ENCODE measurements at regions not wholly inside any gene's neighbourhood (a gene's known extent, or its start where the extent isn't known, plus 50 kb on each side); places are given as distances from the start of the nearest gene placed in this dataset.

DNA sequence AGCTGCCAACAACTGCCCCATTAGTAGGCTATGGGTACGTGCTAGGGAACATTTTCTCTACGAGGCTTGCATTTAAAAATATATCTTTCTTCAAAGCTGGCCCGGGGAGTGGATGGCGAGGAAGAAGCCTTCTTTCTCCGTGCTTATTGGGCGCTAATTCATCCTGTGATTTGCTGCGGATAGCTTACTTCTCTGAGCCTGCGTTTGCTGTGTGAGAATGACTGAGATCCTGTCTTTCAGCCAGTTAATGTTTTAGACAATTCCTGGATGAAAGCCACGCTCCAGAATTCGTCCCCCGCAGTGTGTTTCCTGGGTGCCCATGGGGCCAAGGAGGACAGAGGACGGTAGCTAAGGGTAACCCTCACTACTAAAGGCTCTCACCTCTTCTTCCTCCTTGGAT lies 57.8 kb upstream of the TARBP1 start:
- Histone ChIP-seq H3K36me3 (ENCODE audit: control insufficient read depth in 5 of 5, insufficient read depth in 5 of 5, low read length in 5 of 5) (no peaks in the 10 kb centered on the region), H3K27ac (ENCODE audit: low read depth, low read length) (peak overlapping the region; percentile 100), H3K4me3 (ENCODE audit: low read depth in 1 of 5, low read length in 5 of 5) (no peak overlapping the region), H3K9me3 (ENCODE audit: control insufficient read depth in 5 of 5, low read length in 5 of 5) (no peaks in the 10 kb centered on the region), H3K4me1 (ENCODE audit: control insufficient read depth in 5 of 5, insufficient read depth in 5 of 5, low read length in 5 of 5) (peaks cover 53 to 85% (median 80%) of the 10 kb centered on the region in 5 donors), H3K27me3 (ENCODE audit: control insufficient read depth in 5 of 5, insufficient read depth in 4 of 5, low read length in 5 of 5) (no peaks in the 10 kb centered on the region), H3K9ac (ENCODE audit: low read length in 5 of 5) (peak overlapping the region in 4 of 5 donors; percentile 6 to 48 (median 41))

DNA sequence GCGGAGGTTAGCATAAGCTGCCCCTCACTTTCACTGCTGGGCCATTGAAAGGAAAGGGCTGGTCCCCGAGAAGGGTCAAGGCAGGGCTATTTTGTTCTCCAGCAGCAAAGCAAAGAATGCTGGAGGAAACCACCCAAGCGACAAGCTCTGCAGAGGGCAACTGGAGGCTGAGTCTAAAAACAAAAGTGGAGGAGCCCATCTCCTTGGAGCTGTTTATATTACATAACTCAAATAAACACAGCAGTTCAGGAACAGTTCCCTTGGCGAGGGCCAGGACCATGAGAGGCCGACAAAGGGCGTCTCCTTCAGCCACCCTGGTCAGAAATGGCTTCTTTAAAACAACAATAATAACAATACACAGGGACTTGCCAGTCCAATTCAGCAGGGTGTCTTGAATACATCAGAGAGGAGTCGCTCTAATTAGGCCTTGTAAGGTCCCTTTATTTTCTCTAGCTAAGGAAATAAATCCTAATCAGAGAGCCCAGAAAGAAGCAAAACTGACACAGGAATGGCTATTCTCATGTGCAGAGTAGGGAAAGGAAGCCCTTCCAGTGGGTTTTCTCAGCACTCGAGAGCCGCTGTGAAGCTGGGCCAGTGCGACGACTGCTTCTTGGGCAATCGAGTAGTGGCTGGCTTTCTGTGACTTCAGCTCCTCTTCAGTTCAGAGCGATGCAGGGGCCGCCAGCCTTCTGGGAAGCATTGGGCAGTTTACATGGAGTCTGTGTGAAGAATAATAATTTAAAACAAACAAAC lies 57.0 kb upstream of the TARBP1 start:
- Histone ChIP-seq H3K27ac (ENCODE audit: low read depth, low read length) (peak overlapping the region; percentile 100), H3K4me1 (ENCODE audit: control insufficient read depth in 5 of 5, insufficient read depth in 5 of 5, low read length in 5 of 5) (peaks cover 58 to 92% (median 88%) of the 10 kb centered on the region in 5 donors), H3K4me3 (ENCODE audit: low read depth in 1 of 5, low read length in 5 of 5) (no peak overlapping the region)

DNA sequence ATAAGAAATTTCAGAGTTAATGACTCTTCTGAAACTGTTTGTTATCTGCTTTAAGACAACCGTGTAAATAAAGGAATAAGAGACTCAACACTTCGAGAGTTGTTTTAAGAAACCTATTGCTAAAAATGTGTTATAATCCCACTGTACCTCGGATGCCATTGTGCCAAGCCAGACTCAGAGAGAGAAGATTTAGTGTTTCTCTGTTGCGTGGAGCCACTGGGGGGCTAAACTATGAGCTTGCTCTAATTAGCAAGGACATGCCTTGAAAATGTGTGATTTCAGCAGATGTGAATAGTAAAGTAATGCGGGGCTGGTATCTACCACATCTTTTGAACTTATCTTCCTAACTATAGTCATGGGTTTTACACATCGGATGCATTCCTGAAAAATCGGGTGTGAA lies 56.2 kb upstream of the TARBP1 start:
- no peaks in the 10 kb centered on the region for H3K36me3 ChIP-seq (ENCODE audit: control insufficient read depth in 5 of 5, insufficient read depth in 5 of 5, low read length in 5 of 5)
- H3K27ac ChIP-seq (ENCODE audit: low read depth, low read length) = peak overlapping the region; percentile 100
- H3K9ac ChIP-seq (ENCODE audit: low read length in 5 of 5) = peak overlapping the region in 3 of 5 donors; percentile 7 to 53 (median 53)
- H3K27me3 ChIP-seq (ENCODE audit: control insufficient read depth in 5 of 5, insufficient read depth in 4 of 5, low read length in 5 of 5) = peaks cover 0 to 2% (median 0%) of the 10 kb centered on the region in 5 donors
- H3K4me1 ChIP-seq (ENCODE audit: control insufficient read depth in 5 of 5, insufficient read depth in 5 of 5, low read length in 5 of 5) = peaks cover 58 to 98% (median 94%) of the 10 kb centered on the region in 5 donors
- H3K9me3 ChIP-seq (ENCODE audit: control insufficient read depth in 5 of 5, low read length in 5 of 5) = no peaks in the 10 kb centered on the region
- no peak overlapping the region for H3K4me3 ChIP-seq (ENCODE audit: low read depth in 1 of 5, low read length in 5 of 5)

More for the DNA sequence above, 57.0 kb upstream of the TARBP1 start:
- H3K36me3 ChIP-seq (ENCODE audit: control insufficient read depth in 5 of 5, insufficient read depth in 5 of 5, low read length in 5 of 5) = no peaks in the 10 kb centered on the region
- H3K9ac ChIP-seq (ENCODE audit: low read length in 5 of 5) = peak overlapping the region in 4 of 5 donors; percentile 6 to 89 (median 62)
- H3K27me3 ChIP-seq (ENCODE audit: control insufficient read depth in 5 of 5, insufficient read depth in 4 of 5, low read length in 5 of 5) = peaks cover 0 to 2% (median 0%) of the 10 kb centered on the region in 5 donors
- no peaks in the 10 kb centered on the region for H3K9me3 ChIP-seq (ENCODE audit: control insufficient read depth in 5 of 5, low read length in 5 of 5)

DNA sequence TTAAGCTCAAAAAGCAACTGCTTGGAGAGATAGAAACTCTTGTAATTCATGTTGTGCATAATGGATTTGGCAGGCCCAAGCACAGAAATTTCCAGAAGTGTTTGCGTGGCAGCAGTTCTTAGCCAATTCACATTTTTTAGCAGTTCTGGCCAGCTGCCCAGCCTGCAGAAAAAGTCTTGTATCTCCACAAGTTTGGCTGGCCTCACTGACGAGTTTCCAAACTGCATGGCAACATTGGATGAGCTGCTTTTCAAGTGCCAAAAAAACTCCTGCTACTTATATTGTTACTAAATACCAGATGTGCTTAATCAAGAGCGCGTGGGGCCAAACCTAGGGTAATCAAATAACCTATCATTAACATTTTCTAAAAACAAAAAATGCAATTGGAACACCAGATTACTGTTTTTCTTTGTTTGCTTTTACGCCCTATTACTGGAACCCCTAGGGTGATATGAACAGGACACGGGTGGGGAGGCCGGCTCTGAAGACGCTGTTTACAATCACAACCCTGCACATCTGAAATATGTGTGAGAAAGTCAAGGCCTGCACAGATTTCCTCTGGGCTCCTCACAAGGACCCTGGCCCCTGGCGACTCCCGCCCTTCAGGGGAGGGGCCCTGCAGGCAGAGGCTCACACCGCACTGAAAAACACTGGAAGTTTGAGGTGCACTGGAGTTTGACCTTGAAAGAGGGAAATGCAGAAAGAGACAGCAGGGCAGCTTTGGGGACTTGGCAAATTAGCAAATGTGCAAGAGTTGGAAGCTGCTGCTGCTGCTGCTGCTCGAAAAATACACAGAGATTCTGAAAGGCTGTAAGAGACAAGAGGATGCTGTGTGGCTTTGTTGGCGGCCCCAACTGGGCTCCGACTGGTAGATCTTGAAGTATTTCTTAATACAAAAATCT lies 55.2 kb upstream of the TARBP1 start:
- H3K27me3 ChIP-seq (ENCODE audit: control insufficient read depth in 5 of 5, insufficient read depth in 4 of 5, low read length in 5 of 5) = peaks cover 0 to 2% (median 0%) of the 10 kb centered on the region in 5 donors
- H3K36me3 ChIP-seq (ENCODE audit: control insufficient read depth in 5 of 5, insufficient read depth in 5 of 5, low read length in 5 of 5) = no peaks in the 10 kb centered on the region
- peak overlapping the region in 3 of 5 donors; percentile 7 to 30 (median 11) for H3K4me3 ChIP-seq (ENCODE audit: low read depth in 1 of 5, low read length in 5 of 5)
- peak overlapping the region in 4 of 5 donors; percentile 42 to 92 (median 54) for H3K9ac ChIP-seq (ENCODE audit: low read length in 5 of 5)
- peak overlapping the region; percentile 100 for H3K27ac ChIP-seq (ENCODE audit: low read depth, low read length)
- H3K4me1 ChIP-seq (ENCODE audit: control insufficient read depth in 5 of 5, insufficient read depth in 5 of 5, low read length in 5 of 5) = peaks cover 55 to 99% (median 94%) of the 10 kb centered on the region in 5 donors
- no peaks in the 10 kb centered on the region for H3K9me3 ChIP-seq (ENCODE audit: control insufficient read depth in 5 of 5, low read length in 5 of 5)

DNA sequence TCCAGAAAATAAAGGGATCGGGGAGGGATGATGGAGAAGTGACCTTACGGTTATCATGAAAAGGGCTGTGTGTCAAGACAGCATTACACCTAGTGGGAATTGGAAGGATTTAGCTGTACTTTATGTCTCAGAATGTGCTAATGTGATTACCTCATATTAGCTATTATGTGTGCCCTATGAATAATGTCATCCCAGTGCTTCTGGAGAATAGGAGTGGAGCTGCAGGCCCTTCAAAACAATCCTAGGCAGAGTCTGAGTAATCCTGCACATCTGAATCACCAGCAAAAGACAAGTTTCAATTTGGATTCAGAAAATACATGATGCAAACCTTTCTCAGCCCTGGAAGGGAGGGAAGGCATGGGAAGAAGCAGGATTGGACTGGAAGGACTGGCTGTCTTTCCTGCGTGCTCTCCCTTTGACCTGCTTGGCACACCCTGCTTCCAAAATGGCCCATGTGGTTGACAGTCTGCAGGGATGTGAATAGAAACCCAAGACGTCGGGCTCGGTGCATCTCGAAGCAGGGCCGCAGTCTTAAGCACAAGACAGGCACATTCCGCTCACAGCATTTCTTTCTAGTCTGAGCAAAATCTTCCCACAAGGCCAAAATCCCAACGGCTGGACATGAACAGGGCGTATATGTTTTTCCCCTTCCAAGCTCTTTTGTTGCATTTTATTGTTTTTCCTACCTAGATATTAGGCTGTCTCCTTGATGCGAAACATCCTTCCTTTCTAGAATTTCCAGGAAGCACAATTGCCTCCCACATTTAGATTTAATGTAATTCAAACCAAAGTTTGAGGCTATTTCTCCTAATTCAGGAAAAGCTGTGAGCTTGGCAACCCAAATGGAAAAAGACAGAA lies 54.3 kb upstream of the TARBP1 start:
- Histone ChIP-seq H3K9me3 (ENCODE audit: control insufficient read depth in 5 of 5, low read length in 5 of 5) (no peaks in the 10 kb centered on the region), H3K36me3 (ENCODE audit: control insufficient read depth in 5 of 5, insufficient read depth in 5 of 5, low read length in 5 of 5) (no peaks in the 10 kb centered on the region), H3K9ac (ENCODE audit: low read length in 5 of 5) (peak overlapping the region; percentile 42 to 92 (median 62)), H3K27me3 (ENCODE audit: control insufficient read depth in 5 of 5, insufficient read depth in 4 of 5, low read length in 5 of 5) (peaks cover 0 to 2% (median 0%) of the 10 kb centered on the region in 5 donors), H3K27ac (ENCODE audit: low read depth, low read length) (peak overlapping the region; percentile 100), H3K4me1 (ENCODE audit: control insufficient read depth in 5 of 5, insufficient read depth in 5 of 5, low read length in 5 of 5) (peaks cover 54 to 99% (median 94%) of the 10 kb centered on the region in 5 donors), H3K4me3 (ENCODE audit: low read depth in 1 of 5, low read length in 5 of 5) (peak overlapping the region in 4 of 5 donors; percentile 4 to 39 (median 20))

DNA sequence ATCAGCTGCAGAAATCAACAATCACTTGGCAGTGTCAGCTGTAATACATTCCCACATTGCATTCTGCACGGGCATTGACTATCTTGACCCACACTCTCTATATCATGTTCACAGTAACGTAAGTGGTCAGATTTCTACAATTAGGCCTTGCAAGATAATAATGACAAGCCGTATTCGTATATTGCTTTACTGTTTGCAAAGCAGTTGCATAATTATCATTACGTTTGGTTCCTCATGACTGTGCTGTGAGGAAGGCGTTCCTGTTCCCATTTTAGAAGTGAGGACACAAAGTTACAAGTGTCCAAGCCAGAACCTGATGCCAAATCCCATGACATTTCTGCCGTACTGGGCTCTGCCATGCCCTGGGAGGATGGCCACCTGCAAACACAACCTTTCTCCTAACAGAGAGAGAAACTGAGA lies 53.5 kb upstream of the TARBP1 start:
- Histone ChIP-seq H3K4me1 (ENCODE audit: control insufficient read depth in 5 of 5, insufficient read depth in 5 of 5, low read length in 5 of 5) (peaks cover 54 to 98% (median 92%) of the 10 kb centered on the region in 5 donors), H3K4me3 (ENCODE audit: low read depth in 1 of 5, low read length in 5 of 5) (peak overlapping the region in 3 of 5 donors; percentile 9 to 39 (median 10)), H3K9me3 (ENCODE audit: control insufficient read depth in 5 of 5, low read length in 5 of 5) (no peaks in the 10 kb centered on the region), H3K27me3 (ENCODE audit: control insufficient read depth in 5 of 5, insufficient read depth in 4 of 5, low read length in 5 of 5) (peaks cover 0 to 2% (median 0%) of the 10 kb centered on the region in 5 donors), H3K9ac (ENCODE audit: low read length in 5 of 5) (peak overlapping the region; percentile 13 to 96 (median 80)), H3K27ac (ENCODE audit: low read depth, low read length) (peak overlapping the region; percentile 100), H3K36me3 (ENCODE audit: control insufficient read depth in 5 of 5, insufficient read depth in 5 of 5, low read length in 5 of 5) (no peaks in the 10 kb centered on the region)

DNA sequence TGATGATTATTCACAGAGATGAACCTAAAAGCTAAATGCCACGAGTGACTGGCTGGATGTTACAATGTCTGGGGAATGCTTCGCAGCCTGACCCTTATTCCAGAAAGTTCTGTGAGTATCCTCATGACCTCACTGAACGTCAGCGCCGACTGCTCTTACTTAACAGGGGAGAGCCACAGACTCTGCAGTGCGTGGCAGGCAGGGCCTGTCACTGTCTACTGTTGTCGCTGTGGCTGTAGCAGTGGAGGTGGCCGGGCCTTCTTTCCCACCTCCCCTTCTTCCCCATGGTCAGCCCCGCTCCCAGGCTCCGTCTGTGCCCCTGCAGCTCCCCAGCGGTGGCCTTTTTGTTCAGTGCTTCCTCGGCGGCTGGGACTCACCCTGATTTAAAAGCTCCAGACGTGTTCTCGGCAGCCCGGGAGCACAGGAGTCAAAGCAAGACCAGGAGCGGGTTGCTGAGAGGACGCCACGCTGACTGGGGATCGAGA lies 52.2 kb upstream of the TARBP1 start:
- peak overlapping the region in 3 of 5 donors; percentile 12 to 52 (median 39) for H3K4me3 ChIP-seq (ENCODE audit: low read depth in 1 of 5, low read length in 5 of 5)
- H3K9ac ChIP-seq (ENCODE audit: low read length in 5 of 5) = peak overlapping the region; percentile 62 to 96 (median 80)

DNA sequence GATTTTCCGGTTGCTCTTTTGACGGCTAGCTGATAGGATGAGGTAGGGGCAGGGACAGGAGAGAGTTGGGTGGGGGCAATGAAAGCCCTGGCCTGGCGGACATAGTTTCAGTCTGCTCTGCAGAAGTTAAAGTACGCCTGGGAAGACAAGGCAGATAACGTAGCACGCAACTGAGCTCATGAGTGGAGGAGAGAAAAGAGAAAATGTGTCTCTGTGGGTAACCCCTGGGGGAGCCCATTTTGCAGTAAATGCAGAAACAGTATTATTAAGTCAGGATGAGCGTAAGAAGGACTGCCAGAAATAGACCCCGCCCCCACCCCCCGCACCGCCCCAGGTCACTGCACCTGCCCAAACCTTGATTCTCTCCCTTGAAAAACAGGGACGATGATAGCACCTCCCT lies 51.7 kb upstream of the TARBP1 start:
- Histone ChIP-seq H3K27ac (ENCODE audit: low read depth, low read length) (peak overlapping the region; percentile 100), H3K9ac (ENCODE audit: low read length in 5 of 5) (peak overlapping the region in 2 of 5 donors; percentile 62 to 63), H3K36me3 (ENCODE audit: control insufficient read depth in 5 of 5, insufficient read depth in 5 of 5, low read length in 5 of 5) (no peaks in the 10 kb centered on the region), H3K4me1 (ENCODE audit: control insufficient read depth in 5 of 5, insufficient read depth in 5 of 5, low read length in 5 of 5) (peaks cover 39 to 81% (median 74%) of the 10 kb centered on the region in 5 donors), H3K27me3 (ENCODE audit: control insufficient read depth in 5 of 5, insufficient read depth in 4 of 5, low read length in 5 of 5) (peaks cover 0 to 2% (median 0%) of the 10 kb centered on the region in 5 donors), H3K9me3 (ENCODE audit: control insufficient read depth in 5 of 5, low read length in 5 of 5) (no peaks in the 10 kb centered on the region), H3K4me3 (ENCODE audit: low read depth in 1 of 5, low read length in 5 of 5) (peak overlapping the region in 3 of 5 donors; percentile 12 to 52 (median 20))

More for the DNA sequence above, 52.2 kb upstream of the TARBP1 start:
- no peaks in the 10 kb centered on the region for H3K36me3 ChIP-seq (ENCODE audit: control insufficient read depth in 5 of 5, insufficient read depth in 5 of 5, low read length in 5 of 5)
- H3K9me3 ChIP-seq (ENCODE audit: control insufficient read depth in 5 of 5, low read length in 5 of 5) = no peaks in the 10 kb centered on the region
- peaks cover 44 to 86% (median 80%) of the 10 kb centered on the region in 5 donors for H3K4me1 ChIP-seq (ENCODE audit: control insufficient read depth in 5 of 5, insufficient read depth in 5 of 5, low read length in 5 of 5)
- peak overlapping the region; percentile 100 for H3K27ac ChIP-seq (ENCODE audit: low read depth, low read length)
- H3K27me3 ChIP-seq (ENCODE audit: control insufficient read depth in 5 of 5, insufficient read depth in 4 of 5, low read length in 5 of 5) = peaks cover 0 to 2% (median 0%) of the 10 kb centered on the region in 5 donors

DNA sequence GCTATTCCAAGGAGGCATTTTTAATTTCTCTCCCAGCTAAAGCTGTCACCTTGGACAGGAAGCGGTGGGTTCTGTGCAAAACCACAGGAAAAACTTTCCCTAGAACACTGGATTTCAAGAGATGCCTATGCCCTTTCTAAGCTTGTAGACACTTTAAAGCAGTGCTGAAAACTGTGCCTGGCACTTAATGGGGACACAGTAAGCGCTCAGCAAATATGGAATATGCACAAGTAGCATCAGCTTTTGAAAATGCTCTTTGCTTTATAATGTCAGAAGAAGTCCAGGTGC lies 50.9 kb upstream of the TARBP1 start:
- Histone ChIP-seq H3K9me3 (ENCODE audit: control insufficient read depth in 5 of 5, low read length in 5 of 5) (no peaks in the 10 kb centered on the region), H3K4me1 (ENCODE audit: control insufficient read depth in 5 of 5, insufficient read depth in 5 of 5, low read length in 5 of 5) (peaks cover 31 to 81% (median 67%) of the 10 kb centered on the region in 5 donors), H3K9ac (ENCODE audit: low read length in 5 of 5) (no peak overlapping the region), H3K27me3 (ENCODE audit: control insufficient read depth in 5 of 5, insufficient read depth in 4 of 5, low read length in 5 of 5) (peaks cover 0 to 2% (median 0%) of the 10 kb centered on the region in 5 donors), H3K36me3 (ENCODE audit: control insufficient read depth in 5 of 5, insufficient read depth in 5 of 5, low read length in 5 of 5) (no peaks in the 10 kb centered on the region), H3K4me3 (ENCODE audit: low read depth in 1 of 5, low read length in 5 of 5) (peak overlapping the region in 1 of 5 donors; percentile 2), H3K27ac (ENCODE audit: low read depth, low read length) (peak overlapping the region; percentile 100)

Measured in subcutaneous abdominal adipose tissue (tissue), 5 donors.